ENCODE measurements at regions not wholly inside any gene's neighbourhood (a gene's known extent, or its start where the extent isn't known, plus 50 kb on each side); places are given as distances from the start of the nearest gene placed in this dataset.

DNA sequence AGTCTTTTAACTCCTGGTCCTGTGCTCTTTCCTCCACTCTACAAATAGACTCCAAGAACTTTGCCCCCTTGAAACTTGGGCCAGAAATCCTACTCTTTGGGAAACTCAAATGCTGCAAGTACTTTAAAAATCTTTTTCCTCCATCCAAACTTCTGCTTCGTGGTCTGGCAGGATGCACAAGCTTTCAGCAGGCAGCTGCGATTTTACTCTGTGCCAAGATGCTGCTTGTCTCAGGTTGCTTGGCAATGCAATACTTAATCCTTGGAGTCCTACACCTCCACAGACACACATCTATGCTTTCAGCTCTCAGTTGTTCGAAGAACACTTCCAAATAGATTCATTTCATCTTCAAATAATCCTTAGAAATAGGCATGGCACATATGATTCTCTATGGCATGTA, 435.3 kb upstream of the USP24 start:
- TF ChIP-seq, protein P1, sequence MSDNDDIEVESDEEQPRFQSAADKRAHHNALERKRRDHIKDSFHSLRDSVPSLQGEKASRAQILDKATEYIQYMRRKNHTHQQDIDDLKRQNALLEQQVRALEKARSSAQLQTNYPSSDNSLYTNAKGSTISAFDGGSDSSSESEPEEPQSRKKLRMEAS (IDR thresholded peaks at IDR 0.05) = no peak
- TF ChIP-seq YY1 (IDR thresholded peaks at IDR 0.05; ENCODE audit: low read depth) (no peak), TAF1 (IDR thresholded peaks at IDR 0.05; ENCODE audit: low read depth) (no peak), FOXM1 (IDR thresholded peaks at IDR 0.05; ENCODE audit: borderline replicate concordance, low read depth) (no peak), CEBPB (IDR thresholded peaks at IDR 0.05) (no peak), EP300 (IDR thresholded peaks at IDR 0.05; ENCODE audit: borderline replicate concordance) (no peak), CREB1 (IDR thresholded peaks at IDR 0.05; ENCODE audit: low read depth) (no peak), RAD21 (IDR thresholded peaks at IDR 0.05; ENCODE audit: low read depth) (no peak), TEAD4 (IDR thresholded peaks at IDR 0.05) (no peak), EGR1 (IDR thresholded peaks at IDR 0.05) (no peak)
- TF ChIP-seq, protein P2, sequence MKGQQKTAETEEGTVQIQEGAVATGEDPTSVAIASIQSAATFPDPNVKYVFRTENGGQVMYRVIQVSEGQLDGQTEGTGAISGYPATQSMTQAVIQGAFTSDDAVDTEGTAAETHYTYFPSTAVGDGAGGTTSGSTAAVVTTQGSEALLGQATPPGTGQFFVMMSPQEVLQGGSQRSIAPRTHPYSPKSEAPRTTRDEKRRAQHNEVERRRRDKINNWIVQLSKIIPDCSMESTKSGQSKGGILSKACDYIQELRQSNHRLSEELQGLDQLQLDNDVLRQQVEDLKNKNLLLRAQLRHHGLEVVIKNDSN (IDR thresholded peaks at IDR 0.05) = no peak
